Esophagus muscularis mucosa (tissue), 4 donors: ENCODE measurements at regions not wholly inside any gene's neighbourhood (a gene's known extent, or its start where the extent isn't known, plus 50 kb on each side); places are given as distances from the start of the nearest gene placed in this dataset.

Source experiments
- DNase-seq: peaks from one replicate; pipeline ENCODE4 v3.0.0-alpha.2; 2017; ENCODE audit errors: extremely low spot score
- H3K27ac ChIP-seq, 4 donors: fragments of 200-600 bp; sonication (generic); replicated peaks in 1 of 4; 1 replicate in 3 of 4; 2 replicates in 1 of 4; pipeline ENCODE4 v1.5.1; 2016 to 2019; ENCODE audit warnings: mild to moderate bottlenecking in 1 of 4
- H3K27me3 ChIP-seq, 4 donors: fragments of 200-600 bp; sonication (generic); one replicate each; pipeline versions ENCODE4 v1.5.1 to v1.6.0; 2016 to 2019
- H3K36me3 ChIP-seq, 4 donors: fragments of 200-600 bp; sonication (generic); one replicate each; pipeline ENCODE4 v1.5.1; 2016 to 2019
- H3K4me1 ChIP-seq, 4 donors: fragments of 200-600 bp; sonication (generic); one replicate each; pipeline ENCODE4 v1.5.1; 2016 to 2019
- H3K4me3 ChIP-seq, 4 donors: fragments of 200-600 bp; sonication (generic); 1 replicate in 2 of 4; 2 replicates in 2 of 4; pipeline ENCODE4 v1.5.1; 2016 to 2019; ENCODE audit warnings: mild to moderate bottlenecking in 4 of 4, moderate library complexity in 1 of 4
- H3K9me3 ChIP-seq, 4 donors: fragments of 200-600 bp; sonication (generic); 1 replicate in 3 of 4; 2 replicates in 1 of 4; pipeline ENCODE4 v1.5.1; 2016 to 2019
- CTCF ChIP-seq, 3 experiments: fragments of 200-600 bp in 2 of 3; fragments of 450-650 bp in 1 of 3; sonication (generic) in 2 of 3; IDR thresholded peaks; one replicate each; pipeline ENCODE4 v1.5.1; 2017 to 2019; ENCODE audit warnings: antibody characterized with exemption in 3 of 3, mild to moderate bottlenecking in 2 of 3, moderate library complexity in 1 of 3
- EP300 ChIP-seq: sonication (generic); formaldehyde crosslinking; IDR thresholded peaks from one replicate; pipeline ENCODE4 v1.6.1; 2017; ENCODE audit warnings: antibody characterized with exemption
- POLR2A ChIP-seq: fragments of 450-650 bp; IDR thresholded peaks from one replicate; pipeline ENCODE4 v1.6.1; 2017; ENCODE audit warnings: antibody characterized with exemption, moderate library complexity, mild to moderate bottlenecking, low read depth
- POLR2AphosphoS5 ChIP-seq, 2 donors: sonication (generic); formaldehyde crosslinking; IDR thresholded peaks; one replicate each; pipeline ENCODE4 v1.6.1; 2017; ENCODE audit warnings: antibody characterized with exemption in 2 of 2
- WGBS: methylation state at CpG from one replicate; pipeline ENCODE4 v1.1.5; 2018; 5-methylcytosine and 5-hydroxymethylcytosine counted together
- intact Hi-C: fragments of 100-400 bp; cut with DNase I; formaldehyde crosslinking; loops from one replicate; pipeline ENCODE4 v1.15.1; 2023

DNA sequence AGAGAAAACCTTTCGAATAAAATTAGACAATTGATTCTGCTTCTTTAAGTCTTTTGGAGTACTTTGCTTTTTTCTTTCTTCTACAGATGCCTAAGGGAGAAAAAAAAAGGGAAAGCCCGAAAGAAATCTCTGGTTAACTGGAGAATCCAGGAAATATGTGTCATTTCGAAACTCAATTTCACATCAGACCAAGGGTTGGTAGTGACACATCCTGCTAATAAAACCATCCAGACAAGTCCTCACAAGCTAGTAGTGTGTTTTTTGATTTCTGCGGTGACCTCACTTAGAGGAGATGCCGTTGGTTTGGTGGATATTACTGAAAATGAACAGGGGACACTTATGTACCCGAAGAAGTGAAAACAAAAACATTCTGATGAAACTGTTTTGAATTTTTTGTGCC lies 726.5 kb upstream of the ADAMTS5 start:
- Histone ChIP-seq H3K4me1 (no peaks in the 10 kb centered on the region), H3K9me3 (peaks cover 0 to 14% (median 6%) of the 10 kb centered on the region in 4 donors), H3K4me3 (no peak overlapping the region), H3K36me3 (no peaks in the 10 kb centered on the region), H3K27ac (no peak overlapping the region), H3K27me3 (no peaks in the 10 kb centered on the region)
- 91% methylated on average over 6 of the region's 6 CpGs for WGBS
- TF ChIP-seq POLR2A (no peak), CTCF (IDR thresholded peaks at IDR 0.05) (no peak), EP300 (no peak), POLR2AphosphoS5 (IDR thresholded peaks at IDR 0.05) (no peak)
- intact Hi-C loops, result no loop called here
- no peak for DNase-seq

DNA sequence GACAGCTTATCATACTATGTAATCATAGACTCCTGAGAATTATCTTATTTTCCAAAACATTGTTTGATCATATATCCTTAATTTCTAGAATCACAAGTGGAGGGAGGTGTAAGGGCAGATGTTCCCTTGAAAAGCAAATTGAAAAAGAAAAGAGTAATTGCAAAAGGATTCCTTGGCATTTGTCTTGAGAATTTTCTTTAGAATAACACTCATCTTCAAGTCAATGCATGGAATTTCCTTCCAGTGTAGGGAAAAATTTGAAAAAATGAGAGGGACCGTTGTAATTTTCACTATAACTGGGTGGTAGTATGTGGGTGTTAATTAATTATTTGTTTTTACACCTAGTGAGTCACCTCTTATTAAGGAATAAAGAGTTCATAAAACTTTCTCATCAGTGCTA lies 724.6 kb upstream of the ADAMTS5 start:
- no peaks in the 10 kb centered on the region for H3K4me1 ChIP-seq
- intact Hi-C loops, result no loop called here
- WGBS, result 92% methylated on average over 1 of the region's 1 CpG

DNA sequence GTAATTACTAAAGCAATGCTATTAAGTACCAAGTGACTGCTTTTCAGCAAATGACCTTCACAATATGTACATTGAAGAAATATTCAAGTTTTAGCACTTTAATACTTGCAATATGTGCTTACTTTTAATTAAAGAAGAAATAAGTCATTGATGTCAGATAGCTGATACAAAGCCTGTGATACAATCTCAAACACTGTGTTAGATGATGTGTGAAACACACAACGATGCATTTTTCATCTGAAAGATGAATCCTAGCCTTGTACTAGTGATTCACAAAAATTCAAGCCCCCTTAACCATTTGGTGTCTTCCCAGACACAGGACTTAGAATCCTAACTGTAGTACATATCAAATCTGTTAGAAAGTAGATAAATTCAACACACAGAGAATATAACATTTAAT lies 724.1 kb upstream of the ADAMTS5 start:
- Histone ChIP-seq H3K4me3 (no peak overlapping the region), H3K36me3 (no peaks in the 10 kb centered on the region), H3K9me3 (peaks cover 0 to 16% (median 7%) of the 10 kb centered on the region in 4 donors), H3K27ac (no peak overlapping the region), H3K27me3 (no peaks in the 10 kb centered on the region), H3K4me1 (no peaks in the 10 kb centered on the region)
- DNase-seq, result no peak
- 75% methylated on average over 1 of the region's 1 CpG for WGBS
- TF ChIP-seq POLR2A (no peak), EP300 (no peak), CTCF (IDR thresholded peaks at IDR 0.05) (no peak), POLR2AphosphoS5 (IDR thresholded peaks at IDR 0.05) (no peak)
- intact Hi-C loops, result no loop called here

More for the DNA sequence above, 724.6 kb upstream of the ADAMTS5 start:
- Histone ChIP-seq H3K36me3 (no peaks in the 10 kb centered on the region), H3K27ac (no peak overlapping the region), H3K4me3 (no peak overlapping the region), H3K9me3 (peaks cover 0 to 16% (median 7%) of the 10 kb centered on the region in 4 donors), H3K27me3 (no peaks in the 10 kb centered on the region)
- DNase-seq, result no peak
- no peak for TF ChIP-seq CTCF (IDR thresholded peaks at IDR 0.05)
- TF ChIP-seq POLR2AphosphoS5 (IDR thresholded peaks at IDR 0.05), result no peak
- TF ChIP-seq EP300, result no peak
- no peak for TF ChIP-seq POLR2A

GRCh38 chr21:27690426-27690825 lies 723.5 kb upstream of the ADAMTS5 start:
- intact Hi-C loops, result no loop called here
- Histone ChIP-seq H3K36me3 (no peaks in the 10 kb centered on the region), H3K4me3 (no peak overlapping the region), H3K4me1 (no peaks in the 10 kb centered on the region), H3K9me3 (peaks cover 0 to 16% (median 7%) of the 10 kb centered on the region in 4 donors), H3K27me3 (no peaks in the 10 kb centered on the region), H3K27ac (no peak overlapping the region)
- 70% methylated on average over 4 of the region's 4 CpGs for WGBS
- no peak for TF ChIP-seq CTCF (IDR thresholded peaks at IDR 0.05)
- TF ChIP-seq POLR2AphosphoS5 (IDR thresholded peaks at IDR 0.05), result no peak
- TF ChIP-seq EP300, result no peak
- TF ChIP-seq POLR2A, result no peak
- DNase-seq, result no peak

DNA sequence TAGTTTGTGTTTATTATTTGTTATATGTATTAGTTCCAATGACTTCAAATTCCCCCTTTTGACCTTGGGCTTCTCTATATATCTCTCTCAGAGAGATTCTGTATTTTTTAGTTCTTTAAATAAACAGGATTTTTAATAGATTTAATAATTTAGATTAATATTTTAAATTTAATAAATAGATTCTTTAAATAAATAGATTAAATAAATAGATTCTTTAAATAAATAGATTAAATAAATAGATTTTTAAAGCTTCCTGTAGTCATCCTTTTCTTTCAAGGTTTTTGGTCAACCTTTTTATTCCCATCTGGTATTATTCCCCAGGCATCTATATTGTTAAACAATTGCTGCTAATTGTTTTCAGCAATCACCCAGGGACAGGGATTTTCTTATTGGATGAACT lies 721.9 kb upstream of the ADAMTS5 start:
- H3K4me1 ChIP-seq, result no peaks in the 10 kb centered on the region
- DNase-seq, result no peak
- TF ChIP-seq POLR2AphosphoS5 (IDR thresholded peaks at IDR 0.05) (no peak), CTCF (IDR thresholded peaks at IDR 0.05) (no peak), EP300 (no peak), POLR2A (no peak)
- no peaks in the 10 kb centered on the region for H3K27me3 ChIP-seq
- intact Hi-C loops, result no loop called here
- no peak overlapping the region for H3K4me3 ChIP-seq
- H3K27ac ChIP-seq, result no peak overlapping the region
- peaks cover 0 to 16% (median 7%) of the 10 kb centered on the region in 4 donors for H3K9me3 ChIP-seq
- H3K36me3 ChIP-seq, result no peaks in the 10 kb centered on the region
